ENCODE measurements at regions not wholly inside any gene's neighbourhood (a gene's known extent, or its start where the extent isn't known, plus 50 kb on each side); places are given as distances from the start of the nearest gene placed in this dataset.

GRCh38 chr20:19922716-19923115, 94.4 kb upstream of the NAA20 start:
- no peak for TF ChIP-seq ZNF530 (CRISPR knock-in tag; IDR thresholded peaks at IDR 0.05; ENCODE audit: low read depth)
- no peak for TF ChIP-seq HIVEP1 (CRISPR knock-in tag; IDR thresholded peaks at IDR 0.05)
- no peak for TF ChIP-seq ARNT (IDR thresholded peaks at IDR 0.05)
- TF ChIP-seq THAP7 (CRISPR knock-in tag; IDR thresholded peaks at IDR 0.05), result no peak
- no peak for TF ChIP-seq U2AF2 (IDR thresholded peaks at IDR 0.05; ENCODE audit: low read depth, low read length)
- TF ChIP-seq, protein P1, sequence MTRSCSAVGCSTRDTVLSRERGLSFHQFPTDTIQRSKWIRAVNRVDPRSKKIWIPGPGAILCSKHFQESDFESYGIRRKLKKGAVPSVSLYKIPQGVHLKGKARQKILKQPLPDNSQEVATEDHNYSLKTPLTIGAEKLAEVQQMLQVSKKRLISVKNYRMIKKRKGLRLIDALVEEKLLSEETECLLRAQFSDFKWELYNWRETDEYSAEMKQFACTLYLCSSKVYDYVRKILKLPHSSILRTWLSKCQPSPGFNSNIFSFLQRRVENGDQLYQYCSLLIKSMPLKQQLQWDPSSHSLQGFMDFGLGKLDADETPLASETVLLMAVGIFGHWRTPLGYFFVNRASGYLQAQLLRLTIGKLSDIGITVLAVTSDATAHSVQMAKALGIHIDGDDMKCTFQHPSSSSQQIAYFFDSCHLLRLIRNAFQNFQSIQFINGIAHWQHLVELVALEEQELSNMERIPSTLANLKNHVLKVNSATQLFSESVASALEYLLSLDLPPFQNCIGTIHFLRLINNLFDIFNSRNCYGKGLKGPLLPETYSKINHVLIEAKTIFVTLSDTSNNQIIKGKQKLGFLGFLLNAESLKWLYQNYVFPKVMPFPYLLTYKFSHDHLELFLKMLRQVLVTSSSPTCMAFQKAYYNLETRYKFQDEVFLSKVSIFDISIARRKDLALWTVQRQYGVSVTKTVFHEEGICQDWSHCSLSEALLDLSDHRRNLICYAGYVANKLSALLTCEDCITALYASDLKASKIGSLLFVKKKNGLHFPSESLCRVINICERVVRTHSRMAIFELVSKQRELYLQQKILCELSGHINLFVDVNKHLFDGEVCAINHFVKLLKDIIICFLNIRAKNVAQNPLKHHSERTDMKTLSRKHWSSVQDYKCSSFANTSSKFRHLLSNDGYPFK (CRISPR knock-in tag; IDR thresholded peaks at IDR 0.05; ENCODE audit: borderline replicate concordance), result no peak
- no peak for TF ChIP-seq CTCF (CRISPR knock-in tag; IDR thresholded peaks at IDR 0.05)
- TF ChIP-seq SUZ12 (IDR thresholded peaks at IDR 0.05; ENCODE audit: low read depth, low read length), result no peak
- no peak for TF ChIP-seq ELF1 (CRISPR knock-in tag; IDR thresholded peaks at IDR 0.05)
- no peak for TF ChIP-seq MATR3 (CRISPR knock-in tag; IDR thresholded peaks at IDR 0.05)

Measured in HepG2 (cell line).